ENCODE measurements at regions not wholly inside any gene's neighbourhood (a gene's known extent, or its start where the extent isn't known, plus 50 kb on each side); places are given as distances from the start of the nearest gene placed in this dataset.

DNA sequence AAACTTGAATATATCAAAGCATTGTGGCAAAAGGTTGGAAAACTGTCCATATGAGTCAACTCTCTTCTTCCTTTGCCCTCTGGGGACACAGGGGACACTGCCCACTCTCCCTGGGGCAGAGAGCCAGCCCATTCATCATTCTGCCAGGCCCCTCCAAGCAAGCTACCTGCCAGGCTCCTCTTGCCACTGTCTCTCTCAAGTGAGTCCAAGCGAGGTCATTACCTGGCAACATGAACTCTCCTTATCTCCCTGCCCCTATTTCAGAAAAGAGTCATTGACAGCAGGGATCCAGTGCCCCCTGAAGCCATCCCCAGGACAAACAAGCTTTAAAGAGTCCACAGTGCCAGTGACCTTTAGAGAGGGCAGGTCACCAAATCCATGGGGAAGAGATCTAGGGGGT is 312.7 kb upstream of the PPARGC1A start:
- Histone ChIP-seq H3K4me3 (ENCODE audit: insufficient read depth, low read depth, low read length) (no peak overlapping the region), H3K27me3 (ENCODE audit: control insufficient read depth, insufficient read depth, low read length, poor library complexity, severe bottlenecking) (no peaks in the 10 kb centered on the region), H3K4me1 (ENCODE audit: control insufficient read depth, insufficient read depth, low read length) (no peaks in the 10 kb centered on the region), H3K36me3 (ENCODE audit: control insufficient read depth, insufficient read depth, low read length) (no peaks in the 10 kb centered on the region), H3K9me3 (ENCODE audit: control insufficient read depth, low read length) (no peaks in the 10 kb centered on the region), H3K27ac (ENCODE audit: insufficient read depth, low read depth, low read length, poor library complexity, severe bottlenecking) (no peak overlapping the region)
- WGBS, 2 experiments: 83 to 96% methylated on average over 1 of the region's 1 CpG

GRCh38 chr4:24197955-24198354 is 308.1 kb upstream of the PPARGC1A start:
- H3K27ac ChIP-seq (ENCODE audit: insufficient read depth, low read depth, low read length, poor library complexity, severe bottlenecking): no peak overlapping the region
- no peaks in the 10 kb centered on the region for H3K4me1 ChIP-seq (ENCODE audit: control insufficient read depth, insufficient read depth, low read length)
- H3K9me3 ChIP-seq (ENCODE audit: control insufficient read depth, low read length): no peaks in the 10 kb centered on the region
- H3K27me3 ChIP-seq (ENCODE audit: control insufficient read depth, insufficient read depth, low read length, poor library complexity, severe bottlenecking): no peaks in the 10 kb centered on the region
- no peaks in the 10 kb centered on the region for H3K36me3 ChIP-seq (ENCODE audit: control insufficient read depth, insufficient read depth, low read length)
- H3K4me3 ChIP-seq (ENCODE audit: insufficient read depth, low read depth, low read length): no peak overlapping the region

- Histone ChIP-seq H3K9me3 (ENCODE audit: control insufficient read depth, low read length) (no peaks in the 10 kb centered on the region), H3K36me3 (ENCODE audit: control insufficient read depth, insufficient read depth, low read length) (no peaks in the 10 kb centered on the region), H3K4me3 (ENCODE audit: insufficient read depth, low read depth, low read length) (no peak overlapping the region), H3K4me1 (ENCODE audit: control insufficient read depth, insufficient read depth, low read length) (no peaks in the 10 kb centered on the region), H3K27me3 (ENCODE audit: control insufficient read depth, insufficient read depth, low read length, poor library complexity, severe bottlenecking) (no peaks in the 10 kb centered on the region), H3K27ac (ENCODE audit: insufficient read depth, low read depth, low read length, poor library complexity, severe bottlenecking) (no peak overlapping the region)
- WGBS, 2 experiments: 100% methylated on average over 1 of the region's 1 CpG
These were observed 306.9 kb upstream of the PPARGC1A start for GRCh38 chr4:24196785-24197184.

- WGBS, 2 experiments: 80 to 84% methylated on average over 2 to 3 of the region's 3 CpGs
These were observed 306.3 kb upstream of the PPARGC1A start for GRCh38 chr4:24195991-24196736.

GRCh38 chr4:24192018-24192641 is 302.3 kb upstream of the PPARGC1A start:
- WGBS, 2 experiments: 94 to 96% methylated on average over 5 of the region's 6 CpGs
- Histone ChIP-seq H3K4me1 (ENCODE audit: control insufficient read depth, insufficient read depth, low read length) (peaks cover 6% of the 10 kb centered on the region), H3K9me3 (ENCODE audit: control insufficient read depth, low read length) (no peaks in the 10 kb centered on the region), H3K4me3 (ENCODE audit: insufficient read depth, low read depth, low read length) (no peak overlapping the region), H3K27me3 (ENCODE audit: control insufficient read depth, insufficient read depth, low read length, poor library complexity, severe bottlenecking) (no peaks in the 10 kb centered on the region), H3K36me3 (ENCODE audit: control insufficient read depth, insufficient read depth, low read length) (no peaks in the 10 kb centered on the region), H3K27ac (ENCODE audit: insufficient read depth, low read depth, low read length, poor library complexity, severe bottlenecking) (no peak overlapping the region)

More at GRCh38 chr4:24195991-24196736, 306.3 kb upstream of the PPARGC1A start:
- Histone ChIP-seq H3K4me3 (ENCODE audit: insufficient read depth, low read depth, low read length) (no peak overlapping the region), H3K9me3 (ENCODE audit: control insufficient read depth, low read length) (no peaks in the 10 kb centered on the region), H3K4me1 (ENCODE audit: control insufficient read depth, insufficient read depth, low read length) (no peaks in the 10 kb centered on the region), H3K27ac (ENCODE audit: insufficient read depth, low read depth, low read length, poor library complexity, severe bottlenecking) (no peak overlapping the region), H3K27me3 (ENCODE audit: control insufficient read depth, insufficient read depth, low read length, poor library complexity, severe bottlenecking) (no peaks in the 10 kb centered on the region), H3K36me3 (ENCODE audit: control insufficient read depth, insufficient read depth, low read length) (no peaks in the 10 kb centered on the region)

DNA sequence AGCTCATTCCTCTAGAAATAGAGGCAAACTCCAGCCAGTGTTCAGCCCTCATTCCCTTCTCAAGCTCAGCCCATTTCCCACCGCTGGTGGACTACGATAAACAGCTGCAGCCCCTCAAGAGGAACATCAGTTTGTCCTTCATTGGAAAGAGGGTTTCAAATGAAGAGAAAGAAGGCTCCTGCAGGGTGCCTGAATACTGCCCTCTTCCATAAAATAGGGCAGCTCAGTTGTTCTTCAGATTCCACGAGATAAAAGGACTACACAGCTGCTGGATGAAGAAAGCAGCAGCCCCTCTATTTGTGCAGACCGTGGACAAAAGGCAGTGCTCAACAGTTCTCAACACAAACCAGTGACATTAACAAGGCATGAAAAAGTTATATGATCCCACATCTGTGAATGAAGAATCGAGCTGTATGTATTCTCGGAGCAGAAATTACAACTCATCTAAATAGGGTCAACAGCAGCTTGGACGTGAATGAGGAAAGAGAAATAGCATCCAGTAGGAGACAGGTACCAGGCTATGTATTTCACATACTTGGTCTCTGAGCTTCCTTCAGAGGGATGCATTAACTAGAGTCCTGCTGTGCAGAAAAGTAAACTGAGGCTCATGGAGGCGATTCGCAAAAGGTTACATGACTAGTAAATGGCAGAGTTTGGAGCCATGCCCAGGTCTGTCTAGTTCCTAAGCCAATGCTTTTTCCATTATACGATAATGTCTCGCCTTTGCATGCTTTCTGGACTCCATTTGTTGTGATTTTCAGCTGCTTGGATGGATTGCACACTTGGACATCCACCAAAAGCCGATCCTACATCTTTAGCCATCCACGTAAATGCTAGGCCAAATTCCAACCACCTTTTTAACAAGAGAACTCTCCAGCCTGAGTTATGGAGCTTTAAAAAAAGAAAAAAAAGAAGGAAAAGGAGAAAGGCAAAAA is 301.2 kb upstream of the PPARGC1A start:
- Histone ChIP-seq H3K4me1 (ENCODE audit: control insufficient read depth, insufficient read depth, low read length) (peaks cover 6% of the 10 kb centered on the region), H3K4me3 (ENCODE audit: insufficient read depth, low read depth, low read length) (no peak overlapping the region), H3K27ac (ENCODE audit: insufficient read depth, low read depth, low read length, poor library complexity, severe bottlenecking) (no peak overlapping the region), H3K27me3 (ENCODE audit: control insufficient read depth, insufficient read depth, low read length, poor library complexity, severe bottlenecking) (no peaks in the 10 kb centered on the region), H3K9me3 (ENCODE audit: control insufficient read depth, low read length) (no peaks in the 10 kb centered on the region), H3K36me3 (ENCODE audit: control insufficient read depth, insufficient read depth, low read length) (no peaks in the 10 kb centered on the region)
- WGBS, 2 experiments: 80 to 85% methylated on average over 12 to 13 of the region's 13 CpGs

DNA sequence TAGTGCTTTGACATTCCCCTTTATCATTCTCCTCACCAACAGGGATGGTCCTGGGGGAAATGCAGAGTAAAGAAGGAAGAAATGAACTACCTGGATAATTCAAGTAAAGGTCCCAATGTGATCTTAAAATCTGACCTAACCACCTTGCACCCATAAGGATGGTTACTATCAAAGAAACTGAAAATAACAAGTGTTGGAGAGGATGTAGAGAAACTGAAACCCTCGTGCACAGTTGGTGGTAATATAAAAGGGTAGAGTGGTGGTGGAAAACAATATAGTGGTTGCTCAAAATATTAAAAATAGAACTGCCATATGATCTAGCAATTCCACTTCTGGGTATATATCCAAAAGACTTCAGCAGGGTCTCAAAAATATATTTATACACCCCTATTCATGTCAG is 298.6 kb upstream of the PPARGC1A start:
- Histone ChIP-seq H3K4me3 (ENCODE audit: insufficient read depth, low read depth, low read length) (no peak overlapping the region), H3K36me3 (ENCODE audit: control insufficient read depth, insufficient read depth, low read length) (no peaks in the 10 kb centered on the region), H3K27ac (ENCODE audit: insufficient read depth, low read depth, low read length, poor library complexity, severe bottlenecking) (no peak overlapping the region), H3K4me1 (ENCODE audit: control insufficient read depth, insufficient read depth, low read length) (peaks cover 6% of the 10 kb centered on the region), H3K9me3 (ENCODE audit: control insufficient read depth, low read length) (no peaks in the 10 kb centered on the region), H3K27me3 (ENCODE audit: control insufficient read depth, insufficient read depth, low read length, poor library complexity, severe bottlenecking) (no peaks in the 10 kb centered on the region)
- 77 to 86% methylated on average over 1 of the region's 1 CpG for WGBS, 2 experiments

GRCh38 chr4:24186466-24186865 is 296.6 kb upstream of the PPARGC1A start:
- H3K9me3 ChIP-seq (ENCODE audit: control insufficient read depth, low read length): no peaks in the 10 kb centered on the region
- H3K27ac ChIP-seq (ENCODE audit: insufficient read depth, low read depth, low read length, poor library complexity, severe bottlenecking): no peak overlapping the region
- no peaks in the 10 kb centered on the region for H3K27me3 ChIP-seq (ENCODE audit: control insufficient read depth, insufficient read depth, low read length, poor library complexity, severe bottlenecking)
- peaks cover 6% of the 10 kb centered on the region for H3K4me1 ChIP-seq (ENCODE audit: control insufficient read depth, insufficient read depth, low read length)
- no peaks in the 10 kb centered on the region for H3K36me3 ChIP-seq (ENCODE audit: control insufficient read depth, insufficient read depth, low read length)
- no peak overlapping the region for H3K4me3 ChIP-seq (ENCODE audit: insufficient read depth, low read depth, low read length)
- 96 to 98% methylated on average over 5 of the region's 5 CpGs for WGBS, 2 experiments

DNA sequence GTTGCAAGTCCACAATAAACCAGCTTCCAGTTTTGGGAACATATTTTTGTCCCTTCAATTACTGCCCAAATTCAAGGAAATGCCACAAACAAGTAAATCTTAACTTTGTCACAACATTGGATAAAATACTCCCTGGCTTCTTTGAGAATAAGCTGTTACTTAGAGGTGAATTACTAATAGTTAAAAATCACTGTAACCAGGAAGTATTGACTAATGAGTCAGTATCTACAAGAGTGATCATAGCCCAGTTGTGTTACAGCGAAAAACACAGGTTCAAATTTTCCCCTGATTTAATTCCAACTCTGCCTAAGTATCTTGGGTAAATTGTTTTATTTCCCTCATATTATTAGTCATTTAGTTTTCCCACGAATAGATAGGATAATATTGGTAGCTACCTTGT is 291.2 kb upstream of the PPARGC1A start:
- Histone ChIP-seq H3K9me3 (ENCODE audit: control insufficient read depth, low read length) (no peaks in the 10 kb centered on the region), H3K27ac (ENCODE audit: insufficient read depth, low read depth, low read length, poor library complexity, severe bottlenecking) (no peak overlapping the region), H3K36me3 (ENCODE audit: control insufficient read depth, insufficient read depth, low read length) (no peaks in the 10 kb centered on the region), H3K4me1 (ENCODE audit: control insufficient read depth, insufficient read depth, low read length) (no peaks in the 10 kb centered on the region), H3K4me3 (ENCODE audit: insufficient read depth, low read depth, low read length) (no peak overlapping the region), H3K27me3 (ENCODE audit: control insufficient read depth, insufficient read depth, low read length, poor library complexity, severe bottlenecking) (no peaks in the 10 kb centered on the region)
- 92% methylated on average over 1 of the region's 2 CpGs; no CpG with 5 or more reads in 1 of the 2 experiments for WGBS, 2 experiments

DNA sequence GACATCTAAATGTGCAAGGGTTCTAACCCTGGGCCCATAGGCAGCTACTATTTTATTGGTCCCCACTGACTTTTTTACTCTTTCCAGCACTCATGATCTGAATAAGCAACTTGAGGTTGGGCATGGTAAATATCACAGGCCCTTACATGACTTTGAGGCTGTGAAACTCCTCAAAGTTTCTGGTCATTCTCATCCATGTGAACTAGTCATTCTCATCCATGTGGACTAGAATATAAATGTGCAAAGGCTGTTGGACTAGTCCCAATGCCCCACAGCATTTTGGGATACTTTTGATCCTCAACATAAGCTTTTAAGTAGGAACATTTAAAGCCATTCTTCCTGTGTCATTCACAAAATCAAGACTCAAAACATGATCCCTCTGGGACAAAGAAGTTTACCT is 290.7 kb upstream of the PPARGC1A start:
- Histone ChIP-seq H3K4me3 (ENCODE audit: insufficient read depth, low read depth, low read length) (no peak overlapping the region), H3K36me3 (ENCODE audit: control insufficient read depth, insufficient read depth, low read length) (no peaks in the 10 kb centered on the region), H3K9me3 (ENCODE audit: control insufficient read depth, low read length) (no peaks in the 10 kb centered on the region), H3K27ac (ENCODE audit: insufficient read depth, low read depth, low read length, poor library complexity, severe bottlenecking) (no peak overlapping the region), H3K4me1 (ENCODE audit: control insufficient read depth, insufficient read depth, low read length) (no peaks in the 10 kb centered on the region), H3K27me3 (ENCODE audit: control insufficient read depth, insufficient read depth, low read length, poor library complexity, severe bottlenecking) (no peaks in the 10 kb centered on the region)

Data from ectodermal cell (in vitro differentiated cells).